ENCODE measurements at regions not wholly inside any gene's neighbourhood (a gene's known extent, or its start where the extent isn't known, plus 50 kb on each side); places are given as distances from the start of the nearest gene placed in this dataset.

GRCh38 chr7:35375516-35375915, 121.6 kb upstream of the TBX20 start:
- Histone ChIP-seq H3K27me3 (ENCODE audit: control insufficient read depth, insufficient read depth, low read length) (peaks cover 4% of the 10 kb centered on the region), H3K4me3 (ENCODE audit: low read depth, low read length) (no peak overlapping the region), H3K4me1 (ENCODE audit: control insufficient read depth, insufficient read depth, low read length) (no peaks in the 10 kb centered on the region), H3K9me3 (ENCODE audit: control insufficient read depth, insufficient read depth, low read length) (no peaks in the 10 kb centered on the region), H3K9ac (ENCODE audit: low read depth, low read length) (no peak overlapping the region), H3K36me3 (ENCODE audit: control insufficient read depth, insufficient read depth, low read length) (no peaks in the 10 kb centered on the region)

- H3K4me1 ChIP-seq (ENCODE audit: control insufficient read depth, insufficient read depth, low read length): no peaks in the 10 kb centered on the region
- H3K27me3 ChIP-seq (ENCODE audit: control insufficient read depth, insufficient read depth, low read length): peaks cover 4% of the 10 kb centered on the region
- H3K9me3 ChIP-seq (ENCODE audit: control insufficient read depth, insufficient read depth, low read length): no peaks in the 10 kb centered on the region
- H3K36me3 ChIP-seq (ENCODE audit: control insufficient read depth, insufficient read depth, low read length): no peaks in the 10 kb centered on the region
- no peak overlapping the region for H3K4me3 ChIP-seq (ENCODE audit: low read depth, low read length)
- H3K9ac ChIP-seq (ENCODE audit: low read depth, low read length): no peak overlapping the region
These were observed 121.0 kb upstream of the TBX20 start for GRCh38 chr7:35374858-35375257.

GRCh38 chr7:35371221-35371620, 117.3 kb upstream of the TBX20 start:
- H3K27me3 ChIP-seq (ENCODE audit: control insufficient read depth, insufficient read depth, low read length): no peaks in the 10 kb centered on the region
- H3K4me1 ChIP-seq (ENCODE audit: control insufficient read depth, insufficient read depth, low read length): peaks cover 7% of the 10 kb centered on the region
- H3K4me3 ChIP-seq (ENCODE audit: low read depth, low read length): no peak overlapping the region
- no peak overlapping the region for H3K9ac ChIP-seq (ENCODE audit: low read depth, low read length)
- H3K36me3 ChIP-seq (ENCODE audit: control insufficient read depth, insufficient read depth, low read length): no peaks in the 10 kb centered on the region
- no peaks in the 10 kb centered on the region for H3K9me3 ChIP-seq (ENCODE audit: control insufficient read depth, insufficient read depth, low read length)

- Histone ChIP-seq H3K27me3 (ENCODE audit: control insufficient read depth, insufficient read depth, low read length) (no peaks in the 10 kb centered on the region), H3K4me1 (ENCODE audit: control insufficient read depth, insufficient read depth, low read length) (peaks cover 12% of the 10 kb centered on the region), H3K36me3 (ENCODE audit: control insufficient read depth, insufficient read depth, low read length) (no peaks in the 10 kb centered on the region), H3K9me3 (ENCODE audit: control insufficient read depth, insufficient read depth, low read length) (no peaks in the 10 kb centered on the region), H3K4me3 (ENCODE audit: low read depth, low read length) (no peak overlapping the region), H3K9ac (ENCODE audit: low read depth, low read length) (no peak overlapping the region)
These were observed 116.8 kb upstream of the TBX20 start for GRCh38 chr7:35370687-35371086.

GRCh38 chr7:35366167-35367155, 112.6 kb upstream of the TBX20 start:
- no peaks in the 10 kb centered on the region for H3K9me3 ChIP-seq (ENCODE audit: control insufficient read depth, insufficient read depth, low read length)
- H3K9ac ChIP-seq (ENCODE audit: low read depth, low read length): no peak overlapping the region
- H3K27me3 ChIP-seq (ENCODE audit: control insufficient read depth, insufficient read depth, low read length): no peaks in the 10 kb centered on the region
- peaks cover 12% of the 10 kb centered on the region for H3K4me1 ChIP-seq (ENCODE audit: control insufficient read depth, insufficient read depth, low read length)
- H3K4me3 ChIP-seq (ENCODE audit: low read depth, low read length): no peak overlapping the region
- H3K36me3 ChIP-seq (ENCODE audit: control insufficient read depth, insufficient read depth, low read length): no peaks in the 10 kb centered on the region

GRCh38 chr7:35365523-35365922, 111.6 kb upstream of the TBX20 start:
- H3K9me3 ChIP-seq (ENCODE audit: control insufficient read depth, insufficient read depth, low read length): no peaks in the 10 kb centered on the region
- H3K27me3 ChIP-seq (ENCODE audit: control insufficient read depth, insufficient read depth, low read length): no peaks in the 10 kb centered on the region
- no peak overlapping the region for H3K9ac ChIP-seq (ENCODE audit: low read depth, low read length)
- H3K36me3 ChIP-seq (ENCODE audit: control insufficient read depth, insufficient read depth, low read length): no peaks in the 10 kb centered on the region
- no peak overlapping the region for H3K4me3 ChIP-seq (ENCODE audit: low read depth, low read length)
- peaks cover 12% of the 10 kb centered on the region for H3K4me1 ChIP-seq (ENCODE audit: control insufficient read depth, insufficient read depth, low read length)

- Histone ChIP-seq H3K9me3 (ENCODE audit: control insufficient read depth, insufficient read depth, low read length) (no peaks in the 10 kb centered on the region), H3K27me3 (ENCODE audit: control insufficient read depth, insufficient read depth, low read length) (no peaks in the 10 kb centered on the region), H3K36me3 (ENCODE audit: control insufficient read depth, insufficient read depth, low read length) (no peaks in the 10 kb centered on the region), H3K9ac (ENCODE audit: low read depth, low read length) (no peak overlapping the region), H3K4me1 (ENCODE audit: control insufficient read depth, insufficient read depth, low read length) (peaks cover 7% of the 10 kb centered on the region), H3K4me3 (ENCODE audit: low read depth, low read length) (no peak overlapping the region)
These were observed 108.4 kb upstream of the TBX20 start for GRCh38 chr7:35362341-35362740.

GRCh38 chr7:35359423-35359822, 105.5 kb upstream of the TBX20 start:
- Histone ChIP-seq H3K4me3 (ENCODE audit: low read depth, low read length) (no peak overlapping the region), H3K4me1 (ENCODE audit: control insufficient read depth, insufficient read depth, low read length) (peaks cover 2% of the 10 kb centered on the region), H3K9me3 (ENCODE audit: control insufficient read depth, insufficient read depth, low read length) (no peaks in the 10 kb centered on the region), H3K9ac (ENCODE audit: low read depth, low read length) (no peak overlapping the region), H3K36me3 (ENCODE audit: control insufficient read depth, insufficient read depth, low read length) (no peaks in the 10 kb centered on the region), H3K27me3 (ENCODE audit: control insufficient read depth, insufficient read depth, low read length) (no peaks in the 10 kb centered on the region)

GRCh38 chr7:35356495-35356894, 102.6 kb upstream of the TBX20 start:
- no peaks in the 10 kb centered on the region for H3K9me3 ChIP-seq (ENCODE audit: control insufficient read depth, insufficient read depth, low read length)
- H3K4me3 ChIP-seq (ENCODE audit: low read depth, low read length): no peak overlapping the region
- no peak overlapping the region for H3K9ac ChIP-seq (ENCODE audit: low read depth, low read length)
- H3K27me3 ChIP-seq (ENCODE audit: control insufficient read depth, insufficient read depth, low read length): no peaks in the 10 kb centered on the region
- no peaks in the 10 kb centered on the region for H3K36me3 ChIP-seq (ENCODE audit: control insufficient read depth, insufficient read depth, low read length)
- H3K4me1 ChIP-seq (ENCODE audit: control insufficient read depth, insufficient read depth, low read length): peaks cover 2% of the 10 kb centered on the region

- Histone ChIP-seq H3K9ac (ENCODE audit: low read depth, low read length) (no peak overlapping the region), H3K27me3 (ENCODE audit: control insufficient read depth, insufficient read depth, low read length) (no peaks in the 10 kb centered on the region), H3K4me3 (ENCODE audit: low read depth, low read length) (no peak overlapping the region), H3K4me1 (ENCODE audit: control insufficient read depth, insufficient read depth, low read length) (peaks cover 2% of the 10 kb centered on the region), H3K36me3 (ENCODE audit: control insufficient read depth, insufficient read depth, low read length) (no peaks in the 10 kb centered on the region), H3K9me3 (ENCODE audit: control insufficient read depth, insufficient read depth, low read length) (no peaks in the 10 kb centered on the region)
These were observed 102.0 kb upstream of the TBX20 start for GRCh38 chr7:35355911-35356310.

- Histone ChIP-seq H3K9me3 (ENCODE audit: control insufficient read depth, insufficient read depth, low read length) (no peaks in the 10 kb centered on the region), H3K36me3 (ENCODE audit: control insufficient read depth, insufficient read depth, low read length) (no peaks in the 10 kb centered on the region), H3K4me3 (ENCODE audit: low read depth, low read length) (no peak overlapping the region), H3K4me1 (ENCODE audit: control insufficient read depth, insufficient read depth, low read length) (peaks cover 2% of the 10 kb centered on the region), H3K9ac (ENCODE audit: low read depth, low read length) (no peak overlapping the region), H3K27me3 (ENCODE audit: control insufficient read depth, insufficient read depth, low read length) (no peaks in the 10 kb centered on the region)
These were observed 101.3 kb upstream of the TBX20 start for GRCh38 chr7:35355199-35355598.

GRCh38 chr7:35353481-35353880, 99.6 kb upstream of the TBX20 start:
- Histone ChIP-seq H3K36me3 (ENCODE audit: control insufficient read depth, insufficient read depth, low read length) (no peaks in the 10 kb centered on the region), H3K4me1 (ENCODE audit: control insufficient read depth, insufficient read depth, low read length) (peaks cover 2% of the 10 kb centered on the region), H3K9ac (ENCODE audit: low read depth, low read length) (no peak overlapping the region), H3K9me3 (ENCODE audit: control insufficient read depth, insufficient read depth, low read length) (no peaks in the 10 kb centered on the region), H3K4me3 (ENCODE audit: low read depth, low read length) (no peak overlapping the region), H3K27me3 (ENCODE audit: control insufficient read depth, insufficient read depth, low read length) (no peaks in the 10 kb centered on the region)
